Uterus (tissue), 2 donors: ENCODE measurements at regions not wholly inside any gene's neighbourhood (a gene's known extent, or its start where the extent isn't known, plus 50 kb on each side); places are given as distances from the start of the nearest gene placed in this dataset.

Experiments used
- POLR2A ChIP-seq, 2 donors: fragments of 450-650 bp; IDR thresholded peaks; one replicate each; pipeline ENCODE4 v1.6.1; 2016; ENCODE audit warnings: antibody characterized with exemption in 2 of 2, mild to moderate bottlenecking in 1 of 2, moderate library complexity in 1 of 2
- TF ChIP-seq, protein P1 (sequence below), 4 experiments: fragments of 200-600 bp in 2 of 4; fragments of 450-650 bp in 2 of 4; sonication (generic) in 2 of 4; IDR thresholded peaks; one replicate each; pipeline ENCODE4 v1.5.1; 2016 to 2019; ENCODE audit warnings: antibody characterized with exemption in 4 of 4, mild to moderate bottlenecking in 2 of 4, moderate library complexity in 1 of 4

DNA sequence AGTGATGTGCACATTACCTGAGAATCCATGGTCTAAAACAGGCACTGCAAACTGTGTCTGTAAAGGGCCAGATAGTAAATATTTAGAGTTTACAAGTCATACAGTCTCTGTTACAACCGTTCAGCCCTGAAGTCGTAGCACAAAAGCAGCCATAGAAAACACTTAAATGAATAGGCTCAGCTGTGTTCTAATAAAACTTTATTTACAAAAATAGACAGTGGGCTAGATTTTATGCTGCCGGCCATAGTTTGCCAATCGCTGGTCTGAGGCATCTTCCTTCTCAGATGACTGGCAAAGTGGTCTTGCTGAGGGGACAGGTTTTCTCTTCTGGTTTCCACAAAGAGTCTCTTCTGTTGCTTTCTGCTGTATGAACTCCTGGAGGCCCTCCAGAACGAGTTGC, 121.7 kb downstream of the EMX2 start:
- TF ChIP-seq, protein P1, sequence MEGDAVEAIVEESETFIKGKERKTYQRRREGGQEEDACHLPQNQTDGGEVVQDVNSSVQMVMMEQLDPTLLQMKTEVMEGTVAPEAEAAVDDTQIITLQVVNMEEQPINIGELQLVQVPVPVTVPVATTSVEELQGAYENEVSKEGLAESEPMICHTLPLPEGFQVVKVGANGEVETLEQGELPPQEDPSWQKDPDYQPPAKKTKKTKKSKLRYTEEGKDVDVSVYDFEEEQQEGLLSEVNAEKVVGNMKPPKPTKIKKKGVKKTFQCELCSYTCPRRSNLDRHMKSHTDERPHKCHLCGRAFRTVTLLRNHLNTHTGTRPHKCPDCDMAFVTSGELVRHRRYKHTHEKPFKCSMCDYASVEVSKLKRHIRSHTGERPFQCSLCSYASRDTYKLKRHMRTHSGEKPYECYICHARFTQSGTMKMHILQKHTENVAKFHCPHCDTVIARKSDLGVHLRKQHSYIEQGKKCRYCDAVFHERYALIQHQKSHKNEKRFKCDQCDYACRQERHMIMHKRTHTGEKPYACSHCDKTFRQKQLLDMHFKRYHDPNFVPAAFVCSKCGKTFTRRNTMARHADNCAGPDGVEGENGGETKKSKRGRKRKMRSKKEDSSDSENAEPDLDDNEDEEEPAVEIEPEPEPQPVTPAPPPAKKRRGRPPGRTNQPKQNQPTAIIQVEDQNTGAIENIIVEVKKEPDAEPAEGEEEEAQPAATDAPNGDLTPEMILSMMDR (IDR thresholded peaks at IDR 0.05) = no peak
- TF ChIP-seq POLR2A (IDR thresholded peaks at IDR 0.05) = no peak
